ACC112 (cell line): ENCODE measurements at regions not wholly inside any gene's neighbourhood (a gene's known extent, or its start where the extent isn't known, plus 50 kb on each side); places are given as distances from the start of the nearest gene placed in this dataset.

Source experiments
- H2AFZ ChIP-seq: fragments of 200-600 bp; sonication (generic); one replicate; pipeline ENCODE4 v1.6.0; 2017; ENCODE audit warnings: antibody characterized with exemption, low read length; ENCODE audit not compliant: unreplicated experiment
- H3K27ac ChIP-seq: fragments of 200-600 bp; sonication (generic); 2 replicates; pipeline ENCODE4 v1.5.1; 2014; ENCODE audit warnings: low read depth, mild to moderate bottlenecking, antibody characterized with exemption, low read length, moderate library complexity
- H3K27me3 ChIP-seq: fragments of 200-600 bp; sonication (generic); 2 replicates; pipeline ENCODE4 v1.6.1; 2014; ENCODE audit warnings: mild to moderate bottlenecking, antibody characterized with exemption, low read length, moderate library complexity, mixed read lengths; ENCODE audit not compliant: insufficient read depth
- H3K36me3 ChIP-seq: fragments of 200-600 bp; sonication (generic); 2 replicates; pipeline ENCODE4 v1.6.1; 2016; ENCODE audit warnings: mild to moderate bottlenecking, antibody characterized with exemption, low read length, moderate library complexity, mixed read lengths; ENCODE audit not compliant: insufficient read depth
- H3K4me1 ChIP-seq: fragments of 200-600 bp; sonication (generic); one replicate; pipeline ENCODE4 v1.6.1; 2016; ENCODE audit warnings: low read length, mixed read lengths; ENCODE audit not compliant: insufficient read depth, unreplicated experiment, control insufficient read depth
- H3K4me3 ChIP-seq: fragments of 200-600 bp; sonication (generic); 2 replicates; pipeline ENCODE4 v1.5.1; 2014; ENCODE audit warnings: mild to moderate bottlenecking, low read depth, low read length
- H3K79me2 ChIP-seq: fragments of 200-600 bp; sonication (generic); one replicate; pipeline ENCODE4 v1.6.0; 2016; ENCODE audit warnings: low read length; ENCODE audit not compliant: control insufficient read depth, unreplicated experiment, insufficient read depth

- Histone ChIP-seq H3K36me3 (no peaks in the 10 kb centered on the region), H3K4me1 (no peaks in the 10 kb centered on the region), H3K27ac (no peak overlapping the region), H3K27me3 (no peaks in the 10 kb centered on the region), H3K79me2 (no peaks in the 10 kb centered on the region), H2AFZ (no peak overlapping the region), H3K4me3 (no peak overlapping the region)
These were observed 314.7 kb downstream of the PAX1 start for GRCh38 chr20:22020201-22020600.

GRCh38 chr20:22008456-22008855, 303.0 kb downstream of the PAX1 start:
- no peaks in the 10 kb centered on the region for H3K27me3 ChIP-seq
- no peaks in the 10 kb centered on the region for H3K36me3 ChIP-seq
- no peaks in the 10 kb centered on the region for H3K4me1 ChIP-seq
- no peaks in the 10 kb centered on the region for H3K79me2 ChIP-seq
- H2AFZ ChIP-seq = no peak overlapping the region
- no peak overlapping the region for H3K27ac ChIP-seq
- H3K4me3 ChIP-seq = no peak overlapping the region

GRCh38 chr20:22006306-22006705, 300.8 kb downstream of the PAX1 start:
- no peak overlapping the region for H3K4me3 ChIP-seq
- no peaks in the 10 kb centered on the region for H3K27me3 ChIP-seq
- no peaks in the 10 kb centered on the region for H3K4me1 ChIP-seq
- H3K36me3 ChIP-seq = no peaks in the 10 kb centered on the region
- no peak overlapping the region for H3K27ac ChIP-seq
- H2AFZ ChIP-seq = no peak overlapping the region
- no peaks in the 10 kb centered on the region for H3K79me2 ChIP-seq

GRCh38 chr20:22005535-22005934, 300.1 kb downstream of the PAX1 start:
- no peaks in the 10 kb centered on the region for H3K27me3 ChIP-seq
- no peaks in the 10 kb centered on the region for H3K79me2 ChIP-seq
- H3K36me3 ChIP-seq = no peaks in the 10 kb centered on the region
- no peak overlapping the region for H3K4me3 ChIP-seq
- H3K4me1 ChIP-seq = no peaks in the 10 kb centered on the region
- H3K27ac ChIP-seq = no peak overlapping the region
- H2AFZ ChIP-seq = no peak overlapping the region

GRCh38 chr20:22004946-22005345, 299.5 kb downstream of the PAX1 start:
- H3K79me2 ChIP-seq = no peaks in the 10 kb centered on the region
- no peaks in the 10 kb centered on the region for H3K36me3 ChIP-seq
- no peaks in the 10 kb centered on the region for H3K27me3 ChIP-seq
- no peak overlapping the region for H2AFZ ChIP-seq
- no peaks in the 10 kb centered on the region for H3K4me1 ChIP-seq
- no peak overlapping the region for H3K27ac ChIP-seq
- no peak overlapping the region for H3K4me3 ChIP-seq

GRCh38 chr20:22003680-22004079, 298.2 kb downstream of the PAX1 start:
- no peak overlapping the region for H3K4me3 ChIP-seq
- H3K36me3 ChIP-seq = no peaks in the 10 kb centered on the region
- no peaks in the 10 kb centered on the region for H3K79me2 ChIP-seq
- no peaks in the 10 kb centered on the region for H3K27me3 ChIP-seq
- H2AFZ ChIP-seq = no peak overlapping the region
- no peak overlapping the region for H3K27ac ChIP-seq
- no peaks in the 10 kb centered on the region for H3K4me1 ChIP-seq

GRCh38 chr20:22001886-22002285, 296.4 kb downstream of the PAX1 start:
- no peak overlapping the region for H3K4me3 ChIP-seq
- no peaks in the 10 kb centered on the region for H3K27me3 ChIP-seq
- H3K4me1 ChIP-seq = no peaks in the 10 kb centered on the region
- H2AFZ ChIP-seq = no peak overlapping the region
- no peaks in the 10 kb centered on the region for H3K79me2 ChIP-seq
- no peaks in the 10 kb centered on the region for H3K36me3 ChIP-seq
- no peak overlapping the region for H3K27ac ChIP-seq

- H3K36me3 ChIP-seq = no peaks in the 10 kb centered on the region
- H3K79me2 ChIP-seq = no peaks in the 10 kb centered on the region
- H3K4me3 ChIP-seq = no peak overlapping the region
- H3K27me3 ChIP-seq = no peaks in the 10 kb centered on the region
- H3K4me1 ChIP-seq = no peaks in the 10 kb centered on the region
- no peak overlapping the region for H3K27ac ChIP-seq
- no peak overlapping the region for H2AFZ ChIP-seq
These were observed 290.0 kb downstream of the PAX1 start for GRCh38 chr20:21995461-21995860.

GRCh38 chr20:21994203-21994602, 288.7 kb downstream of the PAX1 start:
- H3K4me3 ChIP-seq = no peak overlapping the region
- no peak overlapping the region for H3K27ac ChIP-seq
- H3K4me1 ChIP-seq = no peaks in the 10 kb centered on the region
- no peak overlapping the region for H2AFZ ChIP-seq
- H3K36me3 ChIP-seq = no peaks in the 10 kb centered on the region
- no peaks in the 10 kb centered on the region for H3K79me2 ChIP-seq
- no peaks in the 10 kb centered on the region for H3K27me3 ChIP-seq

GRCh38 chr20:21982559-21982958, 277.1 kb downstream of the PAX1 start:
- Histone ChIP-seq H3K36me3 (no peaks in the 10 kb centered on the region), H2AFZ (no peak overlapping the region), H3K27ac (peak overlapping the region; percentile 94), H3K27me3 (no peaks in the 10 kb centered on the region), H3K4me1 (peaks cover 25% of the 10 kb centered on the region), H3K79me2 (no peaks in the 10 kb centered on the region), H3K4me3 (no peak overlapping the region)

- Histone ChIP-seq H3K4me1 (peaks cover 25% of the 10 kb centered on the region), H2AFZ (peak overlapping the region; percentile 45), H3K4me3 (no peak overlapping the region), H3K79me2 (no peaks in the 10 kb centered on the region), H3K36me3 (no peaks in the 10 kb centered on the region), H3K27me3 (no peaks in the 10 kb centered on the region), H3K27ac (peak overlapping the region; percentile 94)
These were observed 276.3 kb downstream of the PAX1 start for GRCh38 chr20:21981597-21982344.
